ENCODE measurements at regions not wholly inside any gene's neighbourhood (a gene's known extent, or its start where the extent isn't known, plus 50 kb on each side); places are given as distances from the start of the nearest gene placed in this dataset.

DNA sequence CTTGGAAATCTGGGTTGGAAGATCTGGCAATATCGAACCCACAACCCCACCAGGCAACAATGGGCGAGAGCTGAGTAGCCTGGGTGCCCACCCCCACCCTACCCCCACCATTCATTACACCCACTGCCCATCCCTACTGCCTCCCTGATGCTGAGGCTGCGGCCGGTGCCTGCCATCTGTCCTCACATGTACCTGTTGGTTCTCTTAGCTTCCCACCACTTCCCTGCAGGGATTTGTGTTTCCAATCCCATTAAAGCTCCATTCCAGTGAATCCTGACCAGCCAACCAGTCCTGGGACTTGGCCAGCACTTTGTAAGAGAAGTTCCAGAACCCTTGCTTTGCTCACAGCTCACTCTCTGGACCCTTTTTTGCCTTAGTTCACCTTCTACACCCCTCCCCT, 163.0 kb upstream of the SH3BP4 start:
- no peak for ATAC-seq
- Histone ChIP-seq H3K27ac (no peak overlapping the region), H3K27me3 (no peaks in the 10 kb centered on the region), H3K9me3 (no peaks in the 10 kb centered on the region), H3K4me1 (no peaks in the 10 kb centered on the region), H3K4me3 (no peak overlapping the region), H3K36me3 (no peaks in the 10 kb centered on the region)
- intact Hi-C loops (cut with DNase I) = no loop called here
- DNase-seq = no peak
- WGBS, 2 donors = 88 to 89% methylated on average over 4 of the region's 4 CpGs
- TF ChIP-seq CTCF (IDR thresholded peaks at IDR 0.05) = no peak
- FAIRE-seq = no peak

GRCh38 chr2:234788381-234788780, 163.4 kb upstream of the SH3BP4 start:
- no peak overlapping the region for H3K4me3 ChIP-seq
- no peaks in the 10 kb centered on the region for H3K4me1 ChIP-seq
- 54 to 62% methylated on average over 5 of the region's 5 CpGs for WGBS, 2 donors
- TF ChIP-seq CTCF (IDR thresholded peaks at IDR 0.05) = no peak
- no peaks in the 10 kb centered on the region for H3K36me3 ChIP-seq
- FAIRE-seq = no peak
- H3K27me3 ChIP-seq = no peaks in the 10 kb centered on the region
- no peak for DNase-seq
- H3K9me3 ChIP-seq = no peaks in the 10 kb centered on the region
- ATAC-seq = no peak
- H3K27ac ChIP-seq = no peak overlapping the region
- intact Hi-C loops (cut with DNase I) = no loop called here

DNA sequence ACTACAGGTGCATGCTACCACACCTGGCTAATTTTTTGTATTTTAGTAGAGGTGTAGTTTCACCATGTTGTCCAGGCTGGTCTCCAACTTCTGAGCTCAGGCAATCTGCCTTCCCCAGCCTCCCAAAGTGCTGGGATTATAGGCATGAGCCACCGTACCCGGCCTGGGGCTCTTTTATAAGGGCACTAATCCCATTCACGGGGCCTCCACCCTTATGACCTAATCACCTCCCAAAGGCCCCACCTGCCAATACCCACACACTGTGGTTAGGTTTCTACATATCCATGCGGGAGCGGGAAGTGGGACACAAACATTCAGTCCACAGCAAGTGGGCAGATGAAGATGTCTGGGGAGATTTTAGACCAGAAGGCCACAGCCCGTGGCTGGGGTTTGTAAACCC, 164.7 kb upstream of the SH3BP4 start:
- intact Hi-C loops (cut with DNase I) = no loop called here
- Histone ChIP-seq H3K27me3 (no peaks in the 10 kb centered on the region), H3K4me3 (no peak overlapping the region), H3K27ac (no peak overlapping the region), H3K36me3 (no peaks in the 10 kb centered on the region), H3K4me1 (no peaks in the 10 kb centered on the region), H3K9me3 (no peaks in the 10 kb centered on the region)
- WGBS, 2 donors = 81 to 84% methylated on average over 6 of the region's 6 CpGs
- TF ChIP-seq CTCF (IDR thresholded peaks at IDR 0.05) = no peak
- DNase-seq = no peak
- FAIRE-seq = no peak
- no peak for ATAC-seq

- ATAC-seq (no peak), DNase-seq (no peak), FAIRE-seq (no peak)
- H3K27ac ChIP-seq = no peak overlapping the region
- H3K4me1 ChIP-seq = no peaks in the 10 kb centered on the region
- WGBS, 2 donors = 81 to 82% methylated on average over 5 of the region's 5 CpGs
- no peaks in the 10 kb centered on the region for H3K27me3 ChIP-seq
- no peaks in the 10 kb centered on the region for H3K36me3 ChIP-seq
- no peaks in the 10 kb centered on the region for H3K9me3 ChIP-seq
- intact Hi-C loops (cut with DNase I) = no loop called here
- no peak for TF ChIP-seq CTCF (IDR thresholded peaks at IDR 0.05)
- H3K4me3 ChIP-seq = no peak overlapping the region
These were observed 177.9 kb upstream of the SH3BP4 start for GRCh38 chr2:234773764-234774409.

- H3K4me3 ChIP-seq = no peak overlapping the region
- no peak for TF ChIP-seq CTCF (IDR thresholded peaks at IDR 0.05)
- no peak for DNase-seq
- no peaks in the 10 kb centered on the region for H3K36me3 ChIP-seq
- H3K9me3 ChIP-seq = no peaks in the 10 kb centered on the region
- no peak overlapping the region for H3K27ac ChIP-seq
- intact Hi-C loops (cut with DNase I) = no loop called here
- ATAC-seq = no peak
- FAIRE-seq = no peak
- H3K27me3 ChIP-seq = no peaks in the 10 kb centered on the region
- no peaks in the 10 kb centered on the region for H3K4me1 ChIP-seq
- WGBS, 2 donors = 89 to 92% methylated on average over 5 of the region's 5 CpGs
These were observed 178.7 kb upstream of the SH3BP4 start for GRCh38 chr2:234773129-234773528.

Measured in pancreas (tissue), 10 donors.